Breast epithelium (tissue), 4 donors: ENCODE measurements at regions not wholly inside any gene's neighbourhood (a gene's known extent, or its start where the extent isn't known, plus 50 kb on each side); places are given as distances from the start of the nearest gene placed in this dataset.

Source experiments
- DNase-seq, 2 donors: peaks; one replicate each; pipeline ENCODE4 v3.0.0-alpha.2; 2019; ENCODE audit warnings: low spot score in 2 of 2
- H3K27ac ChIP-seq, 2 donors: fragments of 200-600 bp; sonication (generic) in 1 of 2; one replicate each; pipeline ENCODE4 v1.5.1; 2016 to 2019; ENCODE audit warnings: mild to moderate bottlenecking in 1 of 2
- H3K27me3 ChIP-seq, 2 donors: fragments of 200-600 bp; sonication (generic) in 1 of 2; one replicate each; pipeline versions ENCODE4 v1.5.1 to v1.6.0; 2017 to 2019; ENCODE audit warnings: control low read depth in 1 of 2, mild to moderate bottlenecking in 1 of 2
- H3K36me3 ChIP-seq: fragments of 200-600 bp; one replicate; pipeline ENCODE4 v1.5.1; 2019
- H3K4me1 ChIP-seq, 2 donors: fragments of 200-600 bp; sonication (generic); one replicate each; pipeline ENCODE4 v1.5.1; 2016 to 2019; ENCODE audit warnings: control low read depth in 1 of 2
- H3K4me3 ChIP-seq, 3 donors: fragments of 200-600 bp; sonication (generic); 1 replicate in 2 of 3; 2 replicates in 1 of 3; pipeline ENCODE4 v1.5.1; 2016 to 2019; ENCODE audit warnings: mild to moderate bottlenecking in 3 of 3, moderate library complexity in 2 of 3
- H3K9me3 ChIP-seq, 2 donors: fragments of 200-600 bp; sonication (generic) in 1 of 2; one replicate each; pipeline ENCODE4 v1.5.1; 2016 to 2019; ENCODE audit warnings: control low read depth in 1 of 2
- POLR2A ChIP-seq: fragments of 450-650 bp; IDR thresholded peaks from one replicate; pipeline ENCODE4 v1.6.1; 2016; ENCODE audit warnings: antibody characterized with exemption, mild to moderate bottlenecking, moderate library complexity
- POLR2AphosphoS5 ChIP-seq, 3 donors: sonication (generic); formaldehyde crosslinking; IDR thresholded peaks; one replicate each; pipeline ENCODE4 v1.6.1; 2017; ENCODE audit warnings: antibody characterized with exemption in 3 of 3
- intact Hi-C: fragments of 100-400 bp; cut with DNase I; formaldehyde crosslinking; loops from one replicate; pipeline ENCODE4 v1.15.1; 2023; ENCODE audit warnings: low total_unique reads
- TF ChIP-seq, protein P1 (sequence below), 3 donors: fragments of 450-650 bp; IDR thresholded peaks; one replicate each; pipeline ENCODE4 v1.5.1; 2016 to 2017; ENCODE audit warnings: antibody characterized with exemption in 3 of 3, mild to moderate bottlenecking in 3 of 3, moderate library complexity in 3 of 3

DNA sequence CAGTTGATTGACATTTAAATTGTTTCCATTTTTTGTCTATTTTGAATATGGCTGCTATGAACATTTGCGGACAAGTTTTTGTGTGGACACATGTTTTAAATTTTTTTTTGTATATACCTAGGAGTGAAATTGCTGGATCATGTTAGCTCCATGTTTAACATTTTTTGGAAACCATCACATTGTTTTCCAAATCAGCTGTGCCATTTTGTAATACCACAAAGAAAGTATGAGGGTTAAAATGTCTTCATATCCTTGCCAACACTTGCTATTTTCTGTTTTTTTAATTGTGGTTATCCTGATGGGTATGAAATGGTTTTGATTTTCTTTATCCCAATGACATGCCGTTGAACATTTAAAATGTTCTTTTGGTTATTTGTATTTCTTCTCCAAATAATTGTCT lies 52.1 kb downstream of the CARTPT start:
- peaks cover 0 to 2% of the 10 kb centered on the region in 2 donors for H3K27me3 ChIP-seq
- H3K4me3 ChIP-seq = no peak overlapping the region
- no peaks in the 10 kb centered on the region for H3K9me3 ChIP-seq
- no peak overlapping the region for H3K27ac ChIP-seq
- DNase-seq = no peak
- H3K36me3 ChIP-seq = no peaks in the 10 kb centered on the region
- intact Hi-C loops = no loop called here
- no peaks in the 10 kb centered on the region for H3K4me1 ChIP-seq
- TF ChIP-seq POLR2AphosphoS5 (IDR thresholded peaks at IDR 0.05) (no peak), POLR2A (no peak)
- TF ChIP-seq, protein P1, sequence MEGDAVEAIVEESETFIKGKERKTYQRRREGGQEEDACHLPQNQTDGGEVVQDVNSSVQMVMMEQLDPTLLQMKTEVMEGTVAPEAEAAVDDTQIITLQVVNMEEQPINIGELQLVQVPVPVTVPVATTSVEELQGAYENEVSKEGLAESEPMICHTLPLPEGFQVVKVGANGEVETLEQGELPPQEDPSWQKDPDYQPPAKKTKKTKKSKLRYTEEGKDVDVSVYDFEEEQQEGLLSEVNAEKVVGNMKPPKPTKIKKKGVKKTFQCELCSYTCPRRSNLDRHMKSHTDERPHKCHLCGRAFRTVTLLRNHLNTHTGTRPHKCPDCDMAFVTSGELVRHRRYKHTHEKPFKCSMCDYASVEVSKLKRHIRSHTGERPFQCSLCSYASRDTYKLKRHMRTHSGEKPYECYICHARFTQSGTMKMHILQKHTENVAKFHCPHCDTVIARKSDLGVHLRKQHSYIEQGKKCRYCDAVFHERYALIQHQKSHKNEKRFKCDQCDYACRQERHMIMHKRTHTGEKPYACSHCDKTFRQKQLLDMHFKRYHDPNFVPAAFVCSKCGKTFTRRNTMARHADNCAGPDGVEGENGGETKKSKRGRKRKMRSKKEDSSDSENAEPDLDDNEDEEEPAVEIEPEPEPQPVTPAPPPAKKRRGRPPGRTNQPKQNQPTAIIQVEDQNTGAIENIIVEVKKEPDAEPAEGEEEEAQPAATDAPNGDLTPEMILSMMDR (IDR thresholded peaks at IDR 0.05) = no peak

- Histone ChIP-seq H3K27ac (no peak overlapping the region), H3K36me3 (no peaks in the 10 kb centered on the region), H3K9me3 (no peaks in the 10 kb centered on the region), H3K4me1 (no peaks in the 10 kb centered on the region), H3K4me3 (no peak overlapping the region), H3K27me3 (no peaks in the 10 kb centered on the region)
- intact Hi-C loops = no loop called here
- no peak for DNase-seq
- no peak for TF ChIP-seq POLR2A
- TF ChIP-seq POLR2AphosphoS5 (IDR thresholded peaks at IDR 0.05) = no peak
- TF ChIP-seq, protein P1 (IDR thresholded peaks at IDR 0.05) = peak in 1 of 3 donors; percentile 44
These were observed 59.7 kb downstream of the CARTPT start for GRCh38 chr5:71778678-71779276.

DNA sequence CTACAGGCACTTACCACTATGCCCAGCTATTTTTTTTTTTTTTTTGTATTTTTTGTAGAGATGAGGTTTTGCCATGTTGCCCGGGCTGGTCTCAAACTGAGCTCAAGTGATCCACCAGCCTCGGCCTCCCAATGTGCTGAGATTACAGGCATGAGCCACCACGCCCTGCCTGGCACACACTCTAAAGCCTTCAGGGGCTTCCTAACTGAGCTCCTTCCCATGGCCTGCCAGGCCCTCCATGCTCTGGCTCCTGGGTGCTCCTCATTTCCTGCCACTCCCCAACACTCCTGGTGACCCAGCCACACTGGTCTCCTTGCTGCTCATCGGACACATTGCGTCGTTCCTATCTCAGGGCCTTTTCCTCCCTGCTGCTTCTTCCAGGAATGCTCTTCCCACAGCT lies 61.5 kb downstream of the CARTPT start:
- intact Hi-C loops = loop anchor here (10.0 kb wide), 1 partner anchor 534 kb away; no protein-coding TSS in a partner anchor
- Histone ChIP-seq H3K4me1 (no peaks in the 10 kb centered on the region), H3K27ac (no peak overlapping the region), H3K27me3 (no peaks in the 10 kb centered on the region), H3K4me3 (no peak overlapping the region), H3K36me3 (no peaks in the 10 kb centered on the region), H3K9me3 (no peaks in the 10 kb centered on the region)
- DNase-seq = no peak
- TF ChIP-seq POLR2A (no peak), POLR2AphosphoS5 (IDR thresholded peaks at IDR 0.05) (no peak)
- TF ChIP-seq, protein P1 (IDR thresholded peaks at IDR 0.05) = no peak

- intact Hi-C loops = loop anchor here (10.0 kb wide), 1 partner anchor 532 kb away; no protein-coding TSS in a partner anchor
- Histone ChIP-seq H3K9me3 (no peaks in the 10 kb centered on the region), H3K27me3 (no peaks in the 10 kb centered on the region), H3K36me3 (no peaks in the 10 kb centered on the region), H3K4me1 (no peaks in the 10 kb centered on the region), H3K4me3 (peak overlapping the region in 2 of 3 donors; percentile 30 to 40), H3K27ac (no peak overlapping the region)
- no peak for DNase-seq
- TF ChIP-seq POLR2AphosphoS5 (IDR thresholded peaks at IDR 0.05) = no peak
These were observed 63.3 kb downstream of the CARTPT start for GRCh38 chr5:71782393-71782770.

GRCh38 chr5:71782771-71783770 lies 64.0 kb downstream of the CARTPT start:
- Histone ChIP-seq H3K27ac (no peak overlapping the region), H3K9me3 (no peaks in the 10 kb centered on the region), H3K4me1 (no peaks in the 10 kb centered on the region), H3K4me3 (peak overlapping the region; percentile 20 to 40 (median 30)), H3K27me3 (no peaks in the 10 kb centered on the region), H3K36me3 (no peaks in the 10 kb centered on the region)
- peak; percentile 59 to 79 for DNase-seq
- TF ChIP-seq, protein P1 (IDR thresholded peaks at IDR 0.05) = peak; percentile 55 to 91 (median 81)
- TF ChIP-seq POLR2A (no peak), POLR2AphosphoS5 (IDR thresholded peaks at IDR 0.05) (peak in 1 of 3 donors; percentile 16)
- intact Hi-C loops = loop anchor here (10.0 kb wide), 1 partner anchor 532 kb away; no protein-coding TSS in a partner anchor
